Heart left ventricle (tissue), 16 donors: ENCODE measurements at regions not wholly inside any gene's neighbourhood (a gene's known extent, or its start where the extent isn't known, plus 50 kb on each side); places are given as distances from the start of the nearest gene placed in this dataset.

Experiments used
- ATAC-seq, 4 donors: fragments of 200-7000 bp; cut with Tn5 transposase; one replicate each; pipeline ENCODE4 v1.9.1; 2020 to 2022; ENCODE audit warnings: moderate library complexity in 4 of 4, mild to moderate bottlenecking in 3 of 4, moderate number of reproducible peaks in 1 of 4
- DNase-seq, 5 donors: peaks; one replicate each; pipeline ENCODE4 v3.0.0-alpha.2; 2020
- H3K27ac ChIP-seq, 12 donors: fragments of 200-600 bp; sonication (generic) in 4 of 12; one replicate each; pipeline versions ENCODE4 v1.5.0 to v1.8.0; 2016 to 2022; ENCODE audit warnings: mild to moderate bottlenecking in 2 of 12
- H3K27me3 ChIP-seq, 9 donors: fragments of 200-600 bp; sonication (generic) in 2 of 9; one replicate each; pipeline versions ENCODE4 v1.5.1 to v1.8.0; 2016 to 2022; ENCODE audit warnings: mild to moderate bottlenecking in 3 of 9
- H3K36me3 ChIP-seq, 9 donors: fragments of 200-600 bp; sonication (generic) in 2 of 9; one replicate each; pipeline versions ENCODE4 v1.5.0 to v1.8.0; 2018 to 2022; ENCODE audit warnings: mild to moderate bottlenecking in 2 of 9
- H3K4me1 ChIP-seq, 12 donors: fragments of 200-600 bp; sonication (generic) in 4 of 12; one replicate each; pipeline versions ENCODE4 v1.5.0 to v1.8.0; 2016 to 2022; ENCODE audit warnings: mild to moderate bottlenecking in 3 of 12
- H3K4me3 ChIP-seq, 12 donors: fragments of 200-600 bp; sonication (generic) in 4 of 12; one replicate each; pipeline versions ENCODE4 v1.5.0 to v1.8.0; 2017 to 2022; ENCODE audit warnings: mild to moderate bottlenecking in 9 of 12, moderate library complexity in 4 of 12
- H3K9me3 ChIP-seq, 12 donors: fragments of 200-600 bp; sonication (generic) in 4 of 12; one replicate each; pipeline versions ENCODE4 v1.5.0 to v1.8.0; 2016 to 2022; ENCODE audit warnings: mild to moderate bottlenecking in 1 of 12
- CTCF ChIP-seq, 12 donors: fragments of 200-600 bp; sonication (generic) in 4 of 12; IDR thresholded peaks; one replicate each; pipeline versions ENCODE4 v1.5.0 to v1.8.0; 2018 to 2022; ENCODE audit warnings: antibody characterized with exemption in 12 of 12, mild to moderate bottlenecking in 5 of 12
- POLR2A ChIP-seq, 2 donors: fragments of 450-650 bp; IDR thresholded peaks; one replicate each; pipeline ENCODE4 v1.6.1; 2017; ENCODE audit warnings: antibody characterized with exemption in 2 of 2, mild to moderate bottlenecking in 2 of 2, moderate library complexity in 2 of 2
- WGBS, 4 donors: extraction: QIAGEN DNeasy Blood & Tissue Kit in 2 of 4; methylation state at CpG; one replicate each; pipeline versions ENCODE4 v1.1.5 to v1.1.7; 2013 to 2018; 5-methylcytosine and 5-hydroxymethylcytosine counted together
- intact Hi-C, 10 donors: fragments of 100-400 bp; cut with DNase I; formaldehyde crosslinking; loops; one replicate each; pipeline versions ENCODE4 v1.11.1 to v1.14.2; 2022
- donor health status: ischemic (EF 13 %, LVEDD 7.1; RV severe dilation, severe dysfunction).
- donor health status: healthy with polysubstance abuse.
- donor health status: DM: no; HTN: yes; CAD: no.
- donor health status: DM: no; HTN: no; CAD: no.
- donor health status: ischemic (EF 25% LVEDD 6.9; RV normal size, moderate dysfunction).
- donor health status: ischemic (EF 25% LVEDD 5.7; RV mildly dilated, moderate dysfunction).
- donor health status: healthy.
- donor health status: DM: yes; HTN: yes; CAD: no.
- donor health status: ischemic (EF 35%, LVEDD 5.7; RV mildly dilated, moderate dysfunction).
- donor health status: nonischemic (EF 11% LVEDD 7.7; RV severe dilation, severe dysfunction).
- donor health status: DM: yes; HTN: yes; CAD: no.
- donor health status: PGD.
- donor health status: ischemic (EF 29% LVEDD 5.4; RV normal size, mild dysfunction).
- donor health status: nonischemic (EF 23%, LVEDD 6.1; RV moderate dilation, normal function).

GRCh38 chrX:4588466-4588865, 875.0 kb upstream of the PRKX start:
- no peak overlapping the region for H3K4me3 ChIP-seq
- no peaks in the 10 kb centered on the region for H3K4me1 ChIP-seq
- TF ChIP-seq POLR2A (IDR thresholded peaks at IDR 0.05) (no peak), CTCF (IDR thresholded peaks at IDR 0.05) (no peak)
- intact Hi-C loops: no loop called here
- no peak overlapping the region for H3K27ac ChIP-seq
- no peaks in the 10 kb centered on the region for H3K36me3 ChIP-seq
- H3K27me3 ChIP-seq: no peaks in the 10 kb centered on the region
- 84 to 90% (median 87%) methylated on average over 5 of the region's 5 CpGs for WGBS, 4 donors
- ATAC-seq: no peak
- no peaks in the 10 kb centered on the region for H3K9me3 ChIP-seq
- DNase-seq: no peak

GRCh38 chrX:4588056-4588455, 874.6 kb upstream of the PRKX start:
- Histone ChIP-seq H3K4me1 (no peaks in the 10 kb centered on the region), H3K36me3 (no peaks in the 10 kb centered on the region), H3K27ac (no peak overlapping the region), H3K9me3 (no peaks in the 10 kb centered on the region), H3K27me3 (no peaks in the 10 kb centered on the region), H3K4me3 (no peak overlapping the region)
- no peak for ATAC-seq
- no peak for TF ChIP-seq POLR2A (IDR thresholded peaks at IDR 0.05)
- no peak for TF ChIP-seq CTCF (IDR thresholded peaks at IDR 0.05)
- no peak for DNase-seq
- intact Hi-C loops: no loop called here
- 68 to 81% (median 71%) methylated on average over 3 of the region's 3 CpGs for WGBS, 4 donors

- no peak for TF ChIP-seq POLR2A (IDR thresholded peaks at IDR 0.05)
- no peak for TF ChIP-seq CTCF (IDR thresholded peaks at IDR 0.05)
- no peak overlapping the region for H3K4me3 ChIP-seq
- H3K27me3 ChIP-seq: no peaks in the 10 kb centered on the region
- no peak overlapping the region for H3K27ac ChIP-seq
- 78 to 86% (median 80%) methylated on average over 5 of the region's 5 CpGs for WGBS, 4 donors
- intact Hi-C loops: no loop called here
- DNase-seq (no peak), ATAC-seq (no peak)
- H3K4me1 ChIP-seq: no peaks in the 10 kb centered on the region
- H3K36me3 ChIP-seq: no peaks in the 10 kb centered on the region
- H3K9me3 ChIP-seq: no peaks in the 10 kb centered on the region
Measured at GRCh38 chrX:4579999-4580398, 866.5 kb upstream of the PRKX start.

DNA sequence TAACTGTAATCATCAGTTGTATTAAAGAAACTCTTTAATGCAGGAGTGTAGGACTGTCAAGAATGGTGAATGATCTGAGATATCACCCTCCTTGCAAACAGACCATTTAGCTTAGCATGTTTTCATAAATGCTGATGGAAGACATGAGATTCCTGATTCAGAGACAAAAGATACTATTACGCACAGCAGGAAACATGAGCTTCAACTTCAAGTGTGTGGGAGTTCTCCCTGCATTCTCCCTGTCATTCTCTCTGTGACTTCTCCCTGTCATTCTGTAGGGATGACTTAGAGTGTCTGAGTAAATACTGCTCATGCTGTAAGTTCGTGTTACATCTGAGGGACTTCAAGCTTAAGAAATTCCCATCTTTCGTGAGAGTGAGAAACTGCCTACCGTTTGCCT, 866.0 kb upstream of the PRKX start:
- intact Hi-C loops: no loop called here
- Histone ChIP-seq H3K9me3 (no peaks in the 10 kb centered on the region), H3K4me3 (no peak overlapping the region), H3K36me3 (no peaks in the 10 kb centered on the region), H3K27ac (no peak overlapping the region), H3K27me3 (no peaks in the 10 kb centered on the region), H3K4me1 (no peaks in the 10 kb centered on the region)
- no peak for ATAC-seq
- no peak for DNase-seq
- no peak for TF ChIP-seq CTCF (IDR thresholded peaks at IDR 0.05)
- no peak for TF ChIP-seq POLR2A (IDR thresholded peaks at IDR 0.05)
- WGBS, 4 donors: 65 to 76% (median 69%) methylated on average over 4 of the region's 4 CpGs
